ENCODE measurements at regions not wholly inside any gene's neighbourhood (a gene's known extent, or its start where the extent isn't known, plus 50 kb on each side); places are given as distances from the start of the nearest gene placed in this dataset.
A peak's percentile ranks its signal among the peaks of the same experiment; 100 is the strongest.

- ChIA-PET POLR2A (no interaction called here), CTCF (no interaction called here)
- Mint-ChIP-seq H3K9me3 (ENCODE audit: unreplicated experiment) (peaks cover 12% of the 10 kb centered on the region), H3K4me3 (ENCODE audit: unreplicated experiment) (peak overlapping the region; percentile 11), H3K27ac (ENCODE audit: unreplicated experiment) (peak overlapping the region; percentile 78), H3K4me1 (ENCODE audit: low read depth, unreplicated experiment) (peaks cover 11% of the 10 kb centered on the region), H3K27me3 (ENCODE audit: insufficient read depth, unreplicated experiment) (no peaks in the 10 kb centered on the region), H3K36me3 (ENCODE audit: insufficient read depth, unreplicated experiment) (no peaks in the 10 kb centered on the region)
- H3K9me3 ChIP-seq, result peaks cover 8% of the 10 kb centered on the region; the same call in 1 of the 2 replicates
- no peaks in the 10 kb centered on the region for H3K27me3 ChIP-seq (replicated peaks; ENCODE audit: control insufficient read depth, insufficient read depth, low read length)
- peaks cover 17% of the 10 kb centered on the region for H3K4me1 ChIP-seq
- no peaks in the 10 kb centered on the region for H3K36me3 ChIP-seq (ENCODE audit: control insufficient read depth, insufficient read depth, low read length)
- intact Hi-C loops (cut with micrococcal nuclease; ENCODE audit: unreplicated experiment), result loop anchor here (2.0 kb wide), 1 partner anchor 20 kb away; no protein-coding TSS in a partner anchor
- no TSS peak for BruUV-seq (replicated peaks)
- DNase-seq, result no peak
- no peak overlapping the region for H3K4me3 ChIP-seq (ENCODE audit: low read depth, low read length)
- no peak for TF ChIP-seq CTCF (IDR thresholded peaks at IDR 0.05; ENCODE audit: insufficient read depth in 1 of 2, low read depth in 1 of 2, low read length in 1 of 2, severe bottlenecking in 1 of 2, unreplicated experiment in 1 of 2)
These were observed 172.3 kb upstream of the PPP2R2D start for GRCh38 chr10:131728286-131729228.

GRCh38 chr10:131729361-131729760, 171.4 kb upstream of the PPP2R2D start:
- Histone ChIP-seq H3K36me3 (ENCODE audit: control insufficient read depth, insufficient read depth, low read length) (no peaks in the 10 kb centered on the region), H3K9me3 (peaks cover 8% of the 10 kb centered on the region; the same call in 1 of the 2 replicates), H3K27me3 (replicated peaks; ENCODE audit: control insufficient read depth, insufficient read depth, low read length) (no peaks in the 10 kb centered on the region), H3K4me3 (ENCODE audit: low read depth, low read length) (no peak overlapping the region), H3K4me1 (peaks cover 17% of the 10 kb centered on the region)
- H3K4me1 Mint-ChIP-seq (ENCODE audit: low read depth, unreplicated experiment), result peaks cover 11% of the 10 kb centered on the region
- peak overlapping the region; percentile 11 for H3K4me3 Mint-ChIP-seq (ENCODE audit: unreplicated experiment)
- TF ChIP-seq CTCF (IDR thresholded peaks at IDR 0.05; ENCODE audit: insufficient read depth in 1 of 2, low read depth in 1 of 2, low read length in 1 of 2, severe bottlenecking in 1 of 2, unreplicated experiment in 1 of 2), result no peak
- H3K27me3 Mint-ChIP-seq (ENCODE audit: insufficient read depth, unreplicated experiment), result no peaks in the 10 kb centered on the region
- H3K36me3 Mint-ChIP-seq (ENCODE audit: insufficient read depth, unreplicated experiment), result no peaks in the 10 kb centered on the region
- ChIA-PET POLR2A (no interaction called here), CTCF (interaction anchor here (0.7 kb wide), 1 partner anchor 88 kb away, joined by 3 read pairs; no protein-coding TSS in a partner anchor)
- peak overlapping the region; percentile 78 for H3K27ac Mint-ChIP-seq (ENCODE audit: unreplicated experiment)
- DNase-seq, result no peak
- no TSS peak for BruUV-seq (replicated peaks)
- H3K9me3 Mint-ChIP-seq (ENCODE audit: unreplicated experiment), result peaks cover 12% of the 10 kb centered on the region
- intact Hi-C loops (cut with micrococcal nuclease; ENCODE audit: unreplicated experiment), result loop anchor here (2.0 kb wide), 1 partner anchor 19 kb away; no protein-coding TSS in a partner anchor

- BruUV-seq (replicated peaks), result no TSS peak
- Histone ChIP-seq H3K4me1 (peaks cover 17% of the 10 kb centered on the region), H3K36me3 (ENCODE audit: control insufficient read depth, insufficient read depth, low read length) (no peaks in the 10 kb centered on the region), H3K9me3 (peaks cover 8% of the 10 kb centered on the region; the same call in 1 of the 2 replicates), H3K4me3 (ENCODE audit: low read depth, low read length) (no peak overlapping the region), H3K27me3 (replicated peaks; ENCODE audit: control insufficient read depth, insufficient read depth, low read length) (no peaks in the 10 kb centered on the region)
- intact Hi-C loops (cut with micrococcal nuclease; ENCODE audit: unreplicated experiment), result loop anchor here (2.0 kb wide), 1 partner anchor 19 kb away; no protein-coding TSS in a partner anchor
- no peaks in the 10 kb centered on the region for H3K27me3 Mint-ChIP-seq (ENCODE audit: insufficient read depth, unreplicated experiment)
- no peaks in the 10 kb centered on the region for H3K36me3 Mint-ChIP-seq (ENCODE audit: insufficient read depth, unreplicated experiment)
- peaks cover 11% of the 10 kb centered on the region for H3K4me1 Mint-ChIP-seq (ENCODE audit: low read depth, unreplicated experiment)
- ChIA-PET CTCF (interaction anchor here (0.7 kb wide), 1 partner anchor 89 kb away, joined by 3 read pairs; no protein-coding TSS in a partner anchor), POLR2A (no interaction called here)
- peaks cover 12% of the 10 kb centered on the region for H3K9me3 Mint-ChIP-seq (ENCODE audit: unreplicated experiment)
- no peak for DNase-seq
- no peak for TF ChIP-seq CTCF (IDR thresholded peaks at IDR 0.05; ENCODE audit: insufficient read depth in 1 of 2, low read depth in 1 of 2, low read length in 1 of 2, severe bottlenecking in 1 of 2, unreplicated experiment in 1 of 2)
- H3K27ac Mint-ChIP-seq (ENCODE audit: unreplicated experiment), result peak overlapping the region; percentile 78
- H3K4me3 Mint-ChIP-seq (ENCODE audit: unreplicated experiment), result no peak overlapping the region
These were observed 170.7 kb upstream of the PPP2R2D start for GRCh38 chr10:131729938-131730660.

All from Caco-2 (cell line).